Ascending aorta (tissue), 2 donors: ENCODE measurements at regions not wholly inside any gene's neighbourhood (a gene's known extent, or its start where the extent isn't known, plus 50 kb on each side); places are given as distances from the start of the nearest gene placed in this dataset.

ENCODE experiments used
- DNase-seq, 2 donors: peaks; one replicate each; pipeline ENCODE4 v3.0.0-alpha.2; 2019; ENCODE audit warnings: low spot score in 2 of 2
- H3K27ac ChIP-seq, 2 donors: fragments of 200-600 bp; sonication (generic); one replicate each; pipeline ENCODE4 v1.5.1; 2016 to 2017; ENCODE audit warnings: mild to moderate bottlenecking in 1 of 2
- H3K27me3 ChIP-seq: fragments of 200-600 bp; sonication (generic); one replicate; pipeline ENCODE4 v1.5.1; 2017
- H3K36me3 ChIP-seq, 2 donors: fragments of 200-600 bp; sonication (generic); one replicate each; pipeline ENCODE4 v1.5.1; 2016
- H3K4me1 ChIP-seq, 2 donors: fragments of 200-600 bp; sonication (generic); one replicate each; pipeline ENCODE4 v1.5.1; 2016 to 2017; ENCODE audit warnings: mild to moderate bottlenecking in 1 of 2
- H3K4me3 ChIP-seq, 2 donors: fragments of 200-600 bp; sonication (generic); one replicate each; pipeline ENCODE4 v1.5.1; 2016 to 2017; ENCODE audit warnings: mild to moderate bottlenecking in 1 of 2
- H3K9me3 ChIP-seq, 2 donors: fragments of 200-600 bp; sonication (generic); one replicate each; pipeline ENCODE4 v1.5.1; 2016
- intact Hi-C: fragments of 100-400 bp; cut with DNase I; formaldehyde crosslinking; loops from one replicate; pipeline ENCODE4 v1.15.1; 2023
- TF ChIP-seq, protein P1 (sequence below), 3 experiments: fragments of 200-600 bp in 2 of 3; fragments of 450-650 bp in 1 of 3; sonication (generic) in 2 of 3; IDR thresholded peaks; one replicate each; pipeline ENCODE4 v1.5.1; 2016 to 2019; ENCODE audit warnings: antibody characterized with exemption in 3 of 3, mild to moderate bottlenecking in 1 of 3, moderate library complexity in 1 of 3

DNA sequence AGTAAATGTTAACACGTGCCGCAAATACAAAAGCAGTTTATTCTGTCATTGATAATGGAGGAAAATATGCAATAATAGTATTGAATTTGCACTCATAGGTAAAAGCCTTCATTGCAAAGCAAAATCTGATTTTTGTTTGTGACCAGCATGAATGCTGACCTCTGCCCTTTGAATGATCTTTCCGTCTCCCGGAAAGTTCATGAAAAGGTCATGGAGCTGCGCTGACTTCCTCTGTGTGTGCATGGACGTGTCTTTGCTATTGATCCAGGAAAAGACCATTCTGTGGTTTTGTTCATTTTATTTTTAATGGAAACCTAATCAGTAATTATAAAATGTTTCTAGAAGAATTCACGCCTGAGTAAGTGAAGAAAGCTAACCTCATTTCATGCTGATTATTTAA lies 320.0 kb downstream of the MTX2 start:
- Histone ChIP-seq H3K4me1 (no peaks in the 10 kb centered on the region), H3K36me3 (no peaks in the 10 kb centered on the region), H3K4me3 (no peak overlapping the region), H3K27ac (no peak overlapping the region), H3K27me3 (no peaks in the 10 kb centered on the region), H3K9me3 (no peaks in the 10 kb centered on the region)
- intact Hi-C loops: no loop called here
- TF ChIP-seq, protein P1, sequence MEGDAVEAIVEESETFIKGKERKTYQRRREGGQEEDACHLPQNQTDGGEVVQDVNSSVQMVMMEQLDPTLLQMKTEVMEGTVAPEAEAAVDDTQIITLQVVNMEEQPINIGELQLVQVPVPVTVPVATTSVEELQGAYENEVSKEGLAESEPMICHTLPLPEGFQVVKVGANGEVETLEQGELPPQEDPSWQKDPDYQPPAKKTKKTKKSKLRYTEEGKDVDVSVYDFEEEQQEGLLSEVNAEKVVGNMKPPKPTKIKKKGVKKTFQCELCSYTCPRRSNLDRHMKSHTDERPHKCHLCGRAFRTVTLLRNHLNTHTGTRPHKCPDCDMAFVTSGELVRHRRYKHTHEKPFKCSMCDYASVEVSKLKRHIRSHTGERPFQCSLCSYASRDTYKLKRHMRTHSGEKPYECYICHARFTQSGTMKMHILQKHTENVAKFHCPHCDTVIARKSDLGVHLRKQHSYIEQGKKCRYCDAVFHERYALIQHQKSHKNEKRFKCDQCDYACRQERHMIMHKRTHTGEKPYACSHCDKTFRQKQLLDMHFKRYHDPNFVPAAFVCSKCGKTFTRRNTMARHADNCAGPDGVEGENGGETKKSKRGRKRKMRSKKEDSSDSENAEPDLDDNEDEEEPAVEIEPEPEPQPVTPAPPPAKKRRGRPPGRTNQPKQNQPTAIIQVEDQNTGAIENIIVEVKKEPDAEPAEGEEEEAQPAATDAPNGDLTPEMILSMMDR (IDR thresholded peaks at IDR 0.05): no peak
- DNase-seq: no peak

DNA sequence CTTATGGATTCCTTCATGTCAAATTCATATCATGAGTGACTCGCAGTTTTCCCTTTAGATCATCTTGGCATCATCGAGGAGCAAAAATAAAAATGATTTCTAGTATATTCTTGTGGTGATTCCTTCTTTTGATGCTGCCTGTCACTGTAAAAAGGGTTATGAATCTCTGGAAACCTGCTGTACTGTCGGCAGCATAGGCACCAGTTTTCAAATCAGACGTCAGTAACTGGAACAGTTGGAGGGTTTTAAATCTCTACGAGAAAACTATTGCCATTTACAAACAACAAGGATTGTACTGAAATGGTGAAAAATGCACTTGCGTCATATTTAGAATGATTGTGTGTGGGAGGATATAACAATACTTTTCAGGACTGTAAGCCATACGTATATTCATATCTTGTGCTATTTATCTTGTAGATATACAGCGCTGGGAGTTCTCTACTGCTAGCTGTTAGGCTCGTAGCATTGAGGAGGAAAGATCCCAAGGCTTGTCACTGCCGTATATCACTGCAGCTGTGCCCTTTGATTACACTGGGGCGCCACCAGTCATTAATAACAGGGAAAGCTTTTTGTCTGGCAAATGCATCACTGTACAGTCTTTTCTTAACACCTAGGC lies 320.7 kb downstream of the MTX2 start:
- intact Hi-C loops: no loop called here
- TF ChIP-seq, protein P1 (IDR thresholded peaks at IDR 0.05): no peak
- H3K27ac ChIP-seq: no peak overlapping the region
- H3K4me3 ChIP-seq: no peak overlapping the region
- no peaks in the 10 kb centered on the region for H3K27me3 ChIP-seq
- DNase-seq: no peak
- no peaks in the 10 kb centered on the region for H3K36me3 ChIP-seq
- no peaks in the 10 kb centered on the region for H3K4me1 ChIP-seq
- no peaks in the 10 kb centered on the region for H3K9me3 ChIP-seq

GRCh38 chr2:176592216-176592615 lies 323.0 kb downstream of the MTX2 start:
- H3K4me1 ChIP-seq: no peaks in the 10 kb centered on the region
- H3K9me3 ChIP-seq: no peaks in the 10 kb centered on the region
- no peak overlapping the region for H3K27ac ChIP-seq
- no peak for DNase-seq
- intact Hi-C loops: no loop called here
- no peaks in the 10 kb centered on the region for H3K27me3 ChIP-seq
- no peak overlapping the region for H3K4me3 ChIP-seq
- TF ChIP-seq, protein P1 (IDR thresholded peaks at IDR 0.05): no peak
- no peaks in the 10 kb centered on the region for H3K36me3 ChIP-seq

DNA sequence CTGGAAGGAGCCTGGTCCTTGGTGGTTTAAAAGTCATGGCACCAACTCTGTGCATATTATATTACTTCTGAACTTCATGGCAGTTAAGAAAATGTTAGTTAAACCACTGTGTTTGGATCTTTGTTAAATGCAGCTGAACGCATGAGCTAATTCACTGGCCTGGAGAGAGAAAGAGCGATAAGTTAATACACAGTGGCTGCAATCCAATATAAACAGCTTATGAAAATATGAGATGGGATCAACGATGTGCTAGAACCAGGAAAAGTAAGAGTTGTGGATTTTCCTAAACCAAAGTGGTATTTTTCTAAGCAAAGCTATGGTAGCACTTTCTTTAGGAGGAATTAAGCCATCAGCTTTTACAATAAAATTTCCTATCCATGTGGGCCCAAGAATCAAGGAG lies 326.7 kb downstream of the MTX2 start:
- no peak overlapping the region for H3K27ac ChIP-seq
- H3K4me1 ChIP-seq: no peaks in the 10 kb centered on the region
- no peaks in the 10 kb centered on the region for H3K27me3 ChIP-seq
- H3K4me3 ChIP-seq: no peak overlapping the region
- TF ChIP-seq, protein P1 (IDR thresholded peaks at IDR 0.05): no peak
- intact Hi-C loops: no loop called here
- DNase-seq: no peak
- no peaks in the 10 kb centered on the region for H3K36me3 ChIP-seq
- no peaks in the 10 kb centered on the region for H3K9me3 ChIP-seq

DNA sequence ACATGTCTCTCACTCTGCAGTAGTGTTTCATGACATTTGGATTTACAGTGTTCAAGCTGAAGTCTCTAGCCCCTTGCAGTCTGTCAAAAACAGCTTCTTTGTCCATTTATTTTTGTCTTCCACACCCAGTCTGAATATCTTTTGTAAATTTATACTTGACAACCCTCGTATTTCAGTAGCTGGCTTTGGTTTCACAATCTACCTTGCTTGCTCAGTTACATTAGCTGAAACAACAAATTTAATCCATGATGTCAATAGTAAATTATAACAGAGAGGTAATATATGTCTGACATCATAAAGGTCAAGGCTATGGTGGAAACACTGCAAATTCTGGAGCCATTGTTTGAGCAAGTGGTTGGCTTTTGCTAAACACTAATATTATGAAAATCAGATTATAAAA lies 328.7 kb downstream of the MTX2 start:
- TF ChIP-seq, protein P1 (IDR thresholded peaks at IDR 0.05): no peak
- no peak overlapping the region for H3K4me3 ChIP-seq
- no peak for DNase-seq

DNA sequence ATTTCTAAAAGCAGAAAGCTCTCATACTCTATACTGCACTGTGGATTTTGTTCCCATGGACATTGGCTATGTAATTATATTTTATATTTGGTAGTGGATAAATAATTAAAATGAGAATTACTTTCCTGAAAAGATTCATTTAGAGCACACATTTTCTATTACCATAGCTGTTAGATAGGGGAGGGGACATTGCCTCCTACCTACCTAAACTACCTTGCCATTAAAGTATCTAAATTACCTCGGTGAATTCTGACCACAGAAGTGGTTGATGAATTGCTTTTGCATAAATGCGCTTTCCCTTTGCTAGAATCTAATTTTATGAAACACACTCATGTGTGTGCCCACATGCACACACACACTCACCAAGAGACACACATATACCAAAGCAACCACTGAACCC lies 329.1 kb downstream of the MTX2 start:
- H3K4me1 ChIP-seq: no peaks in the 10 kb centered on the region
- H3K4me3 ChIP-seq: no peak overlapping the region
- TF ChIP-seq, protein P1 (IDR thresholded peaks at IDR 0.05): no peak
- no peaks in the 10 kb centered on the region for H3K27me3 ChIP-seq
- no peak overlapping the region for H3K27ac ChIP-seq
- intact Hi-C loops: no loop called here
- no peaks in the 10 kb centered on the region for H3K36me3 ChIP-seq
- H3K9me3 ChIP-seq: no peaks in the 10 kb centered on the region
- no peak for DNase-seq

More for the DNA sequence above, 328.7 kb downstream of the MTX2 start:
- intact Hi-C loops: no loop called here
- no peaks in the 10 kb centered on the region for H3K4me1 ChIP-seq
- H3K36me3 ChIP-seq: no peaks in the 10 kb centered on the region
- H3K27ac ChIP-seq: no peak overlapping the region
- no peaks in the 10 kb centered on the region for H3K27me3 ChIP-seq
- no peaks in the 10 kb centered on the region for H3K9me3 ChIP-seq
